ENCODE measurements at regions not wholly inside any gene's neighbourhood (a gene's known extent, or its start where the extent isn't known, plus 50 kb on each side); places are given as distances from the start of the nearest gene placed in this dataset.
"Not testable (repeated sequence)": the region's sequence is repeated elsewhere in the genome, so short reads cannot be mapped to it uniquely, and the experiment has no call there.

DNA sequence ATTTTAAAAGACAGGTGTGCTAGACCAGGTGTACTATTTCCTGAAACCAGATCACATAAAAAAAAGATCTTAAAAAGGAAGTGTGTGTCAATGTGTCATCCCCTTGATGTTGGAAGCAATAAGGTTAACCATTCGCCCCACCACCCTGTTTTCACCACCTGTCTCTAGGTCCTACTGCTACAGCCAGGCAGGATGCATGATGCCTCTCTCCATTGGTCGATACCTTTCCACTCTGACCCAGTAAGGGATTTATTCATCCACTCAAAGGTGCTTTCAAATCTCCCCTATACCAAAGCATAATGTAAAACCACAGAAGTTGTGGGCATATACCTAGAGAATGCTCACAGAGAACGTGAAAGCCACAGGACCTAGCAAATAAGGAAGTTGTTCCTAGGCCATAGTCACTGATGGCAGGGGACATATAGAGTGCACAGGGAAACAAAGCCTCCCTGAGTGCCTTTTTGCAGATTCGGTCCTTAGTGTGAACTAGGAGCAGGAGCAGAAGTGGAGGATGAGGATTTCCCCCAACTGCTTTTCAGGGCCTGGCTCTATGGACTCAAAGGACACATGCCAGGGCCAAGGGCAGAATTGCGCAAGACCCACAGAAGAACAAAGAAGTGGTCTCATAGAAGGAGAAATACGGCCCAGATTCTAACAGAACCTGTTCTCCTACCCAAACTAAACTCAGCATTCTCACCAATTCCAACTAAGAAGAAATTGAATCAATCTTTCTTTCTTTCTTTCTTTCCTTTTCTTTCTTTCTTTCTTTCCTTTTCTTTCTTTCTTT lies 631.5 kb upstream of the NRP1 start:
- Histone ChIP-seq H3K27ac (no peak overlapping the region), H3K4me1 (no peaks in the 10 kb centered on the region), H3K9me3 (no peaks in the 10 kb centered on the region), H3K36me3 (no peaks in the 10 kb centered on the region), H3K27me3 (ENCODE audit: low read depth) (no peaks in the 10 kb centered on the region), H3K4me3 (no peak overlapping the region)
- DNase-seq (no peak), ATAC-seq (no peak)
- intact Hi-C loops (cut with DNase I): no loop called here
- TF ChIP-seq, protein P1, sequence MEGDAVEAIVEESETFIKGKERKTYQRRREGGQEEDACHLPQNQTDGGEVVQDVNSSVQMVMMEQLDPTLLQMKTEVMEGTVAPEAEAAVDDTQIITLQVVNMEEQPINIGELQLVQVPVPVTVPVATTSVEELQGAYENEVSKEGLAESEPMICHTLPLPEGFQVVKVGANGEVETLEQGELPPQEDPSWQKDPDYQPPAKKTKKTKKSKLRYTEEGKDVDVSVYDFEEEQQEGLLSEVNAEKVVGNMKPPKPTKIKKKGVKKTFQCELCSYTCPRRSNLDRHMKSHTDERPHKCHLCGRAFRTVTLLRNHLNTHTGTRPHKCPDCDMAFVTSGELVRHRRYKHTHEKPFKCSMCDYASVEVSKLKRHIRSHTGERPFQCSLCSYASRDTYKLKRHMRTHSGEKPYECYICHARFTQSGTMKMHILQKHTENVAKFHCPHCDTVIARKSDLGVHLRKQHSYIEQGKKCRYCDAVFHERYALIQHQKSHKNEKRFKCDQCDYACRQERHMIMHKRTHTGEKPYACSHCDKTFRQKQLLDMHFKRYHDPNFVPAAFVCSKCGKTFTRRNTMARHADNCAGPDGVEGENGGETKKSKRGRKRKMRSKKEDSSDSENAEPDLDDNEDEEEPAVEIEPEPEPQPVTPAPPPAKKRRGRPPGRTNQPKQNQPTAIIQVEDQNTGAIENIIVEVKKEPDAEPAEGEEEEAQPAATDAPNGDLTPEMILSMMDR (IDR thresholded peaks at IDR 0.05): no peak

GRCh38 chr10:33963729-33964128 lies 629.3 kb upstream of the NRP1 start:
- Histone ChIP-seq H3K27me3 (ENCODE audit: low read depth) (no peaks in the 10 kb centered on the region), H3K4me3 (no peak overlapping the region), H3K36me3 (no peaks in the 10 kb centered on the region), H3K4me1 (no peaks in the 10 kb centered on the region), H3K9me3 (no peaks in the 10 kb centered on the region), H3K27ac (no peak overlapping the region)
- DNase-seq: no peak
- ATAC-seq: no peak
- intact Hi-C loops (cut with DNase I): no loop called here
- TF ChIP-seq, protein P1 (IDR thresholded peaks at IDR 0.05): no peak

DNA sequence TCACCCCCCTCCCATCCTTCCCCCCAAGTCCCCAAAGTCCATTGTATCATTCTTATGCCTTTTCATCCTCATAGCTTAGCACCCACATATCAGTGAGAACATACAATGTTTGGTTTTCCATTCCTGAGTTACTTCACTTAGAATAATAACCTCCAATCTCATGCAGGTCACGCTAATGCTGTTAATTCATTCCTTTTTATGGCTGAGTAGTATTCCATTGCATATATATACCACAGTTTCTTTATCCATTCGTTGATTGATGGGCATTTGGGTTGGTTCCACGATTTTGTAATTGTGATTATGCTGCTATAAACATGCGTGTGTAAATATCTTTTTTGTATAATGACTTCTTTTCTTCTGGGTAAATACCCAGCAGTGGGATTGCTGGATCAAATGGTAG lies 621.9 kb upstream of the NRP1 start:
- H3K9me3 ChIP-seq; DNase-seq; intact Hi-C loops (cut with DNase I); ATAC-seq; H3K4me1 ChIP-seq; H3K4me3 ChIP-seq; H3K27me3 ChIP-seq (ENCODE audit: low read depth); H3K36me3 ChIP-seq; H3K27ac ChIP-seq: not testable (repeated sequence)

DNA sequence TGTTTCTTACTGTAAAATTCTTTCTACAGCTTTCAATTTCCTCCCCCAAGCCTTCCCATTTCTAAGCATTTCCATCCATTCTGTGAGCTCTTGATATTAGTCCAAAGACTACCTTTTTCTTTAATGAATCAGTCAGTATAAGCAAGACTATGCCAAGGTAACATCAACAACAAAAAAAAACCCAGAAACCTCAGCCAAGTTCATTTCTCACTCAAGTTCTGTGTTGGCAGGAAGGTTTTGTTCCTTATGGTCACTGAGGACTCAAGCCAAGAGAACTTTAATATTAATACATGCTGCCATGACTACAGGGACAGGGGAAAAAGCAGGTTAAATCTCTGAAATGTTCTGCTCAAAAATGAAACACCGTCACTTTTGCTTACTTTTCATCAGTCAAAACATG lies 621.2 kb upstream of the NRP1 start:
- H3K27me3 ChIP-seq (ENCODE audit: low read depth): no peaks in the 10 kb centered on the region
- no peak overlapping the region for H3K27ac ChIP-seq
- H3K9me3 ChIP-seq: no peaks in the 10 kb centered on the region
- DNase-seq (no peak), ATAC-seq (no peak)
- intact Hi-C loops (cut with DNase I): no loop called here
- H3K36me3 ChIP-seq: no peaks in the 10 kb centered on the region
- TF ChIP-seq, protein P1 (IDR thresholded peaks at IDR 0.05): no peak
- H3K4me1 ChIP-seq: no peaks in the 10 kb centered on the region
- no peak overlapping the region for H3K4me3 ChIP-seq

DNA sequence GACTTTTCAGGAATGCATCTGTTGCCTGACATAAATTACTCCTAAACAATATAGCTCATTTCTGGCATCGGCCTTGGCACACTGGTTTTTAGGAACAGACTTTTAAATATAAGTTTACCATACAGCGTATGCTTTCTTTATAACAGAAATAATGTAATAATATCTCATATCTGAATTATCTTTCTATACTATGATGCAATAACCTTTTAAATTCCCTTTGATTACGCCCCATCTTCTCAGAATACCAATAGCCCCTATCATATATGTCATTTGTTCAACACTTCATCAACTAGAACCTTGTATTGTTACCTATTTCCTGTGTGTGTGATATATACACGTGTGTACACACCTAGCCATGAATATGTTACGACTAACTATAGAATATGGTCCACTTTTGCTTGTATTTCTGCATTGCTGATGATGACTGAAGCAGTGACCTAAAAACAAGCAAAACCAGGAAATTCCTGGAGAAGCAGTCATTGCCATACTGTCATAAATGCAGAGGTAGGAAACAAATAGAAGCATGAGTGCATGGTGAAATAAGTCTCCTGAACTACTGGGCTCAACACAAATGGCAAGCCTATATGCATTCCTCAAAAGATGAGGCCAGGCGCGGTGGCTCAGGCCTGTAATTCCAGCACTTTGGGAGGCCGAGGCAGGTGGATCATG lies 618.4 kb upstream of the NRP1 start:
- ATAC-seq: no peak
- Histone ChIP-seq H3K36me3 (no peaks in the 10 kb centered on the region), H3K27me3 (ENCODE audit: low read depth) (no peaks in the 10 kb centered on the region), H3K4me3 (no peak overlapping the region), H3K9me3 (no peaks in the 10 kb centered on the region), H3K4me1 (no peaks in the 10 kb centered on the region), H3K27ac (no peak overlapping the region)
- intact Hi-C loops (cut with DNase I): no loop called here
- TF ChIP-seq, protein P1 (IDR thresholded peaks at IDR 0.05): no peak
- DNase-seq: no peak

GRCh38 chr10:33950206-33950605 lies 615.7 kb upstream of the NRP1 start:
- ATAC-seq: no peak
- no peaks in the 10 kb centered on the region for H3K27me3 ChIP-seq (ENCODE audit: low read depth)

More at GRCh38 chr10:33950206-33950605, 615.7 kb upstream of the NRP1 start:
- intact Hi-C loops (cut with DNase I): no loop called here
- TF ChIP-seq, protein P1 (IDR thresholded peaks at IDR 0.05): no peak
- H3K9me3 ChIP-seq: no peaks in the 10 kb centered on the region
- H3K4me3 ChIP-seq: no peak overlapping the region
- H3K4me1 ChIP-seq: no peaks in the 10 kb centered on the region
- no peak overlapping the region for H3K27ac ChIP-seq
- no peak for DNase-seq
- H3K36me3 ChIP-seq: no peaks in the 10 kb centered on the region

Measured in lower lobe of right lung (tissue), 2 donors.